HUES64 (cell line): ENCODE measurements at regions not wholly inside any gene's neighbourhood (a gene's known extent, or its start where the extent isn't known, plus 50 kb on each side); places are given as distances from the start of the nearest gene placed in this dataset.
"Not testable (repeated sequence)": the region's sequence is repeated elsewhere in the genome, so short reads cannot be mapped to it uniquely, and the experiment has no call there.

Experiments used
- H3K27ac ChIP-seq: 2 replicates; pipeline ENCODE4 v1.7.0; 2013; ENCODE audit warnings: low read depth, low read length, inconsistent platforms
- H3K27me3 ChIP-seq: 2 replicates; pipeline ENCODE4 v1.6.1; 2013; ENCODE audit warnings: mild to moderate bottlenecking, low read length; ENCODE audit not compliant: insufficient read depth
- H3K36me3 ChIP-seq: 2 replicates; pipeline ENCODE4 v1.6.1; 2013; ENCODE audit warnings: mild to moderate bottlenecking, low read length; ENCODE audit not compliant: insufficient read depth
- H3K4me1 ChIP-seq: 2 replicates; pipeline ENCODE4 v1.6.1; 2013; ENCODE audit warnings: mild to moderate bottlenecking, low read length, moderate library complexity; ENCODE audit not compliant: insufficient read depth
- H3K4me3 ChIP-seq: 2 replicates; pipeline ENCODE4 v1.5.1; 2013; ENCODE audit warnings: mild to moderate bottlenecking, low read length, moderate library complexity
- H3K9ac ChIP-seq: 2 replicates; pipeline ENCODE4 v1.6.1; 2013; ENCODE audit warnings: mild to moderate bottlenecking, low read depth, low read length
- H3K9me3 ChIP-seq: 2 replicates; pipeline ENCODE4 v1.6.1; 2013; ENCODE audit warnings: low read depth, low read length; ENCODE audit not compliant: insufficient read depth
- WGBS: fragments of 150-250, 120-280 bp; methylation state at CpG from one replicate; pipeline ENCODE4 v1.1.7; 2013; ENCODE audit warnings: missing lambda C conversion rate; 5-methylcytosine and 5-hydroxymethylcytosine counted together

DNA sequence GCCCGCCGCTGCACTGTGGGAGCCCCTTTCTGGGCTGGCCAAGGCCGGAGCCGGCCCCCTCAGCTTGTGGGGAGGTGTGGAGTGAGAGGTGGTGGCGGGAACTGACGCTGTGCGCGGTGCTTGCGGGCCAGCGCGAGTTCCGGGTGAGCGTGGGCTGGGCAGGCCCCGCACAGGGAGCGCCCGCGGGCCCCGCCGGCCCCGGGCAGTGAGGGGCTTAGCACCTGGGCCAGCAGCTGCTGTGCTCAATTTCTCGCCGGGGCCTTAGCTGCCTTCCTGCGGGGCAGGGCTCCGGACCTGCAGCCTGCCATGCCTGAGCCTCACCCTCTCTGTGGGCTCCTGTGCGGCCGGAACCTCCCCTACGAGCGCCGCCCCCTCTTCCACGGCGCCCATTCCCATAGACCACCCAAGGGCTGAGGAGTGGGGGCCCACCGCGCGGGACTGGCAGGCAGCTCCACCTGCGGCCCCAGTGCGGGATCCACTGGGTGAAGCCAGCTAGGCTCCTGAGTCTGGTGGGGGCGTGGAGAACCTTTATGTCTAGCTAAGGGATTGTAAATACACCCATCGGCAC, 1062.6 kb downstream of the TDRD15 start:
- not testable (repeated sequence) for H3K4me1 ChIP-seq, H3K27ac ChIP-seq, H3K9me3 ChIP-seq, H3K4me3 ChIP-seq, H3K9ac ChIP-seq, H3K36me3 ChIP-seq, H3K27me3 ChIP-seq
- 96% methylated on average over 38 of the region's 38 CpGs for WGBS

DNA sequence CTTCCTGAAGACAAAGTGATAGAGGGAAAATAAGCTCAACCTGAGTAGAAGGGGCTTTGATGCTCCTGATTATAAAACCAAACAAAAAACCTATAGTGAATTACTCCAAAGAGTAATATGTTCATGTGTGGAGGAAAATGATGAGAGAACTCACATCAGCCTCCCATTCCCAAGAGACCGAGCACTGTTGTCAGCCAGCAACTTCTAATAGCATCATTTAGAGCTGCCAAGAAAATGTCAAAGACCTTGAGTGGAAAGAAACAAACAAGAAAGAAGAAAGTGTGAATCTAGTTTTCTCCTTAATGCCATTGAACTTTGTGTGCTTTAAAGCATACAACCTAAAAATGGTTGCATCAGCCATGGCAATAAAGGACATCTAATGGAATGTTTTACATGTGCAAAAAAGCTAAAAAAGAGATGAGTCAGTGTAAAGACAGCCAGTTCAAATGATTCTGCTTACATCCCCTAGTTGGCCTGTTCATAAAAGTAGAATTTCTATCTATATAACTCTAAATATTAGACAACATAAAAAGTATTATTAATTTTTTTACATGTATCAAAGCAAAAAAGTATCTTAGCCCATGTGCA, 1066.2 kb downstream of the TDRD15 start:
- H3K36me3 ChIP-seq: no peaks in the 10 kb centered on the region
- H3K9ac ChIP-seq: no peak overlapping the region
- no peaks in the 10 kb centered on the region for H3K9me3 ChIP-seq
- peaks cover 16% of the 10 kb centered on the region for H3K4me1 ChIP-seq
- H3K4me3 ChIP-seq: no peak overlapping the region
- H3K27ac ChIP-seq: no peak overlapping the region
- 100% methylated on average over 1 of the region's 1 CpG for WGBS
- no peaks in the 10 kb centered on the region for H3K27me3 ChIP-seq

DNA sequence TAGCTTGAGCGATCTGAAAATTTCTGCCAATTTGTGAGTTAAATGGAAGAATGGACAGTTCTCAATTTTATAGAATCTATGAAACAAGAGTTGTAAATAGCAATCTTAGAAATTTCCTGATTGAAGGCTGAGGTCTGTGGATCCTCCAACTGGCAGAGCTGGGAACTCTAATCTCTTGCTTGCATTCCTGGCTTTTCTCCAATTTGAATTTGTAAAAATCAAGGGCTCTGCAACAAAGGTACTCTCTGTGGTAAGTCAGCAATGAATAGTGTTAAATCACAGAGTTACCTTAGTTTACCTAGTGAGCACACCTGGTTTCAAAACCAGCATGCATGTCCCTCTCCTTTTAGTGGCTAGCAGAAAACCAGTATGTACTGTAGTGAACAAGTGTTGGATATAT, 1070.5 kb downstream of the TDRD15 start:
- no peaks in the 10 kb centered on the region for H3K27me3 ChIP-seq
- no peak overlapping the region for H3K27ac ChIP-seq
- no peaks in the 10 kb centered on the region for H3K36me3 ChIP-seq
- H3K4me1 ChIP-seq: peaks cover 27% of the 10 kb centered on the region
- H3K4me3 ChIP-seq: no peak overlapping the region
- 100% methylated on average over 1 of the region's 1 CpG for WGBS
- H3K9ac ChIP-seq: no peak overlapping the region
- no peaks in the 10 kb centered on the region for H3K9me3 ChIP-seq

DNA sequence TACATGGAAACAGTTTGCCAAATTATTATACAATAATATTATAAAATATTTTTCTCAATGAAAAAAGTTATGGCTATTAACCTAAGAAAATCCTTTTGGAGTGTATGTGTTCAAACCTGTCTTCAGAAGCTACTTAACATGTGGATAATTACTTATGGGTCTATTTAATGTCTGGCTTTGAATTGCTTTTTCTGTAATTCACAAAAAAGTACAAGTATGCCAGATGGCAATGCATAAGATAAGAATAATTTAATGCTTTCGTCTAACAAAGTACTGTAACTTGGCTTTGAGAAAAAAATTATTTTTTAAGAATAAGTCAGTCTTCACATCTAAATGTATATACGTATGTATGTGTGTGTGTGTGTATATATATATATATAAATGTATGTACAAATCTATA, 1073.0 kb downstream of the TDRD15 start:
- no peak overlapping the region for H3K27ac ChIP-seq
- 100% methylated on average over 1 of the region's 2 CpGs for WGBS
- no peak overlapping the region for H3K9ac ChIP-seq
- H3K27me3 ChIP-seq: no peaks in the 10 kb centered on the region
- no peaks in the 10 kb centered on the region for H3K9me3 ChIP-seq
- peaks cover 31% of the 10 kb centered on the region for H3K4me1 ChIP-seq
- no peaks in the 10 kb centered on the region for H3K36me3 ChIP-seq
- no peak overlapping the region for H3K4me3 ChIP-seq

DNA sequence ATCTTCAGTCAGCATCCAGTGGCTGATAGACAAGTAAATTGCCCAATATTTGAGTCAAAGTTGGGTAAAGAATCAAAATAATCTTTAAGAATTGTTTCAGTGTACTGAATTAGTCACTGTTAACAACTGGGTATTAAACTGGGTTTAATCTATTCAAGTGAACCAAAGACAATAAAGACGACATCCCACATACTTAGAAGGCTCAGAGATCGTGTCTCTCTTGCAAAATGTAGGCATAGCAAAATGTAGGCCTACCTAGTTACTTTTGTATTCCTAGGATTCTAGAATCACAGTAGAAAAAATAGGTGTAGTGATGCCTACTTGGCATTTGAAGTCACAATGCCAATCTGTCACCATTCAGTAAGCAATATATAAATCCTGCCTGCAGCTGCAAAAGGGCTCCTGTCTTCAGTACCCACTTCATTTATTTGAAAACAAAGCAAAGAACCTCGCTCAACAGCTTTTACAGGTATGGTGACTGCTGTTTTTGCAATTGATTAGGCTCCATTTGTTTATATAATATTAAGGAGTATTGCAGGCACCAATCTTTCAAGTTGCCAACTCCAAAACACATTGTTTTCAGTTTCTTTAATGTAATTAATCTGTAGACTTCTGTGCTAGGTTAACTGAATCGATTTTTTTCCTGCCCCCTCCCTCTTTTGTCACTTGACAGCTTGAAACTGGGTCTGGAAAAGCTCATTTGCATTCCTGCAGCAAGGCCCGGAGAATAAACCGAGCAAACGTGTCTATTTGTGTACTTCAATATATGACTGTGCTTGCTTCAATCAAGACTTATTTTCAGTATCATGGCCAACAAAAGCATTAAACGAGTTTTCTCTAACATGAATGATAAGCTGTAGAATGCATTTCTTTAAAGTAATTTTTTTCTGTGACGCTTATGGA, 1074.9 kb downstream of the TDRD15 start:
- peaks cover 27% of the 10 kb centered on the region for H3K4me1 ChIP-seq
- H3K4me3 ChIP-seq: no peak overlapping the region
- WGBS: 84% methylated on average over 8 of the region's 9 CpGs
- no peaks in the 10 kb centered on the region for H3K9me3 ChIP-seq
- no peaks in the 10 kb centered on the region for H3K27me3 ChIP-seq
- no peaks in the 10 kb centered on the region for H3K36me3 ChIP-seq
- H3K9ac ChIP-seq: no peak overlapping the region
- H3K27ac ChIP-seq: no peak overlapping the region

DNA sequence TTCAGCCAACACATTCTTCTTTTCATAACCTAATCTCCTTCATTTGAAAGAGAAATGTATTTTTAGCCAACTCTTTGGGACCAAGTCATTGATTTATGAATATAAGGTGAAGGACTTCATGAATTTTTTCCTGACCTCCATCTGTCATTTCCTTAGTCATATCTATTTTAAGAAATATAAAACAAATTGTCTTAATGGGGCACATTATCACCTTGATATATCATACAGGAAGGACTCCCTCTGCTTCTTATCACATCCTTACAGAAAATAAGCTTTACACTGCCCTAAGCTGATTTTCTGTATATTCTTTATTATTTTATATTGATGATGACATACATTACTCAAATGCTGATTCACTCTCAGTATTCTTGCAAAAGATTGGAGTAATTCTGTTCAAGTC, 1076.2 kb downstream of the TDRD15 start:
- Histone ChIP-seq H3K4me1 (peaks cover 15% of the 10 kb centered on the region), H3K9me3 (no peaks in the 10 kb centered on the region; the same call in 1 of the 2 replicates), H3K27me3 (no peaks in the 10 kb centered on the region), H3K27ac (no peak overlapping the region), H3K9ac (no peak overlapping the region), H3K4me3 (no peak overlapping the region), H3K36me3 (no peaks in the 10 kb centered on the region)

DNA sequence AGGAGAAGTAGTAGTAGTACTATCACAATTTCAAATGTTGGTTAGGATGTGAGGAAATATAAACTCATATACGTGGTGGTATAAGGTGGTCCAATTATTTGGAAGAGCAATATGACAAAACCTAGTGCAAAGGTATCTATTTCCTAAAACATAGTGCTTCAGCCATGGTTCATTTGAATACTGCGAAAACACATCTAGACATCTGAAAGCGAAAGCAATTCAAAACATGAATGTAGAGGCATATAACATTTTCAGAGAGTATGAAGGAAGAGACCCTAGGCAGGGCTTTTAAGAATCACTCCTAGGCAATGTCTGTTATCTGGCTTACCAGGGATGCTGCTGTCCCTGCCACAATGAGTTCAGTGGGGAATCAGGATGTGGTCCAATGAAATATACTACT, 1085.8 kb downstream of the TDRD15 start:
- Histone ChIP-seq H3K9ac (no peak overlapping the region), H3K9me3 (no peaks in the 10 kb centered on the region), H3K36me3 (no peaks in the 10 kb centered on the region), H3K4me1 (no peaks in the 10 kb centered on the region), H3K4me3 (no peak overlapping the region), H3K27me3 (no peaks in the 10 kb centered on the region), H3K27ac (no peak overlapping the region)
- 100% methylated on average over 3 of the region's 3 CpGs for WGBS

DNA sequence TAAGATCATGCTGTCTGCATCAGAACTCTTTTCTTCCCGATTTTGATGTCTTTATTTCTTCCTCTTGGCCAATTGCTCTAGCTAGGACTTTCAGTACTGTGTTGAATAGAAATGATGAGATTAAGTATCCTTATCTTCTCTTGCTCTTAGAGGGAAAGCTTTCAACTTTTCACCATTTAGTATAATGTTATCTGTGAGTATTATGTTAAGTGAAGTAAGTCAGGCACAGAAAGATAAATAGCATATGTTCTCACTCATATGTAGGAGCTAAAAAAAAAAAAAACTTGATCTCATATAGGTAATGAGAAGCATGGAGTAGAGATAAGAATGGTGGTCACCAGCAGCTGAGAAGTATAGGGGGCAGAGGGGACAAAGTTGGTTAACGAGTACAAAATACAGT, 1089.5 kb downstream of the TDRD15 start:
- Histone ChIP-seq H3K36me3 (no peaks in the 10 kb centered on the region), H3K9ac (no peak overlapping the region), H3K4me3 (no peak overlapping the region), H3K4me1 (no peaks in the 10 kb centered on the region), H3K9me3 (no peaks in the 10 kb centered on the region), H3K27ac (no peak overlapping the region), H3K27me3 (no peaks in the 10 kb centered on the region)
- WGBS: 84% methylated on average over 1 of the region's 2 CpGs

DNA sequence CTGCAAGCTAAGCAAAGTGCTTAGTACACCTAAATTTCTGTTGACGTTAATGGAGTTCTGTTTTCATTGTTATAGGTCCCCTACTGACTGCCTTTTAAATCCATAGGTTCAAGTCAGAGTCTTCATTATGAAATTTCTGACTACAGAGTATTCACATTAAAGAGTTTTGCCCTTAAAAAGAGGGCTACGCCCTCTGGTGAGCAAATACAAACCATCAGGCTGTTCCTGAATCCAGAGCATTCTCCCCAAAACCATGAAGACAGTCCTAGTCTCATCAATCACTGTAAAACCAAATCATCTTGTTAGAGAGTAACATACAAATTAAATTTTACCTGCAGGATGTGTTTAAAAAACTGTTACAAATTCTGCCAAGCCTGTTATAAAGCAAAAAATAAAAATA, 1091.7 kb downstream of the TDRD15 start:
- no peaks in the 10 kb centered on the region for H3K36me3 ChIP-seq
- no peak overlapping the region for H3K4me3 ChIP-seq
- H3K4me1 ChIP-seq: no peaks in the 10 kb centered on the region
- no peak overlapping the region for H3K9ac ChIP-seq
- H3K9me3 ChIP-seq: no peaks in the 10 kb centered on the region
- H3K27ac ChIP-seq: no peak overlapping the region
- H3K27me3 ChIP-seq: no peaks in the 10 kb centered on the region
- 85% methylated on average over 2 of the region's 2 CpGs for WGBS

DNA sequence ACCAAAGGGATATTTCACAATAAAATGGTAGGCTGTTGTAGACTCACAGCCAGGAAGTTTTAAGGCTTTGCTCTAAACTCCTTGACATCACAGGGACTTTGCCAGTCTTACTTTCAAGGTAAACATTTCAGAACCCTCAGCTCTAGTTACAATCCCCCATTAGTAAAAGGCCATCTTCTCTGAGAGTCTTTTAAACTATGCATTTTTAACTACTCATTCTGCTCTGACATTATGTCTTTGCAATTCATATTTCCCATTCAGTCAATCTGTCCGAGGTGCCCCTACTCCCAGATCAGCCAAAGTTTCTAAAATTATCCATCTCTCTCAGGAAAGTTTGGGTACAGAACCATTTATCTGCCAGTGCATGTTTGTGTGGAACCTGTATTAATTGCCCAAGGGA, 1094.1 kb downstream of the TDRD15 start:
- Histone ChIP-seq H3K9me3 (no peaks in the 10 kb centered on the region), H3K9ac (no peak overlapping the region), H3K4me3 (no peak overlapping the region), H3K36me3 (no peaks in the 10 kb centered on the region), H3K27me3 (no peaks in the 10 kb centered on the region), H3K4me1 (no peaks in the 10 kb centered on the region), H3K27ac (no peak overlapping the region)
- WGBS: 98% methylated on average over 1 of the region's 1 CpG

DNA sequence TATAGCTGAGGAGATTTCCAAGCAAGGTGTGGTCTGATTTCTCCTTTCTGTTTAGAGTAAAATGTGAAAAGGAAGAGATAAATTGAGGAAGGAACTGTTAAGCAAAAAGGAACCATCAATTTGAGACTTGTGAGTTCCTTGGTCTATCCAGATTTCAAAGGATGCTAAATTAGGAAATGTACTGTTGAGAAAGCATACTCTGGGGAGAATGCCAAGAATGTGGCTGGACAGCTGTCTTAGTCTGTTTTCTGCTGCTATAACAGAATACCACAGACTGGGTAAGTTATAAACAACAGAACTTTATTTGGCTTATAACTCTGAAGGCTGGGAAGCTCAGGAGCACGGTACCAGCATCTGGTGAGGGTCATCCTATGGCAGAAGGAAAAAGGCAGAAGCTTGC, 1097.2 kb downstream of the TDRD15 start:
- Histone ChIP-seq H3K36me3 (no peaks in the 10 kb centered on the region), H3K27me3 (no peaks in the 10 kb centered on the region), H3K9ac (no peak overlapping the region), H3K9me3 (peaks cover 9% of the 10 kb centered on the region; the same call in 1 of the 2 replicates), H3K4me3 (no peak overlapping the region), H3K27ac (no peak overlapping the region), H3K4me1 (no peaks in the 10 kb centered on the region)
- 41% methylated on average over 1 of the region's 1 CpG for WGBS
